ENCODE measurements at regions not wholly inside any gene's neighbourhood (a gene's known extent, or its start where the extent isn't known, plus 50 kb on each side); places are given as distances from the start of the nearest gene placed in this dataset.

DNA sequence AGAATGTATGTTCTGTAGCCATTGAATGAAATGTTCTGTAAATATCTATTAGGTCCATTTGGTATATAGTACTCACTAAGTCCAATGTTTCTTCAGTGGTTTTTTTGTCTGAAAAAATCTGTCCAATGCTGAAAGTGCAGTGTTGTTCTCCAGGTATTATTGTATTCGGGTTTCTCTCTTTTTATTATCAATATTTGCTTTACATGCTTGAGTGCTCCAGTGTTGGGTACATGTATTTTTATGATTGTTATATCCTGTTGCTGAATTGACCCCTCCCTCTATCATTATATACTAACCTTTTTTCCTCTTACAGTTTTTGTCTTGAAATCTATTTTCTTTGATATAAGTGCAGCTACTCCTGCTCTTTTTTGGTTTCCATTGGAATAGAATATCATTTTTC is 382.2 kb downstream of the CCER1 start:
- TF ChIP-seq RXRA (IDR thresholded peaks at IDR 0.05) (no peak), HNF4A (conservative IDR thresholded peaks at IDR 0.05) (no peak), ZBTB33 (IDR thresholded peaks at IDR 0.05) (no peak), SP1 (IDR thresholded peaks at IDR 0.05) (no peak), JUND (IDR thresholded peaks at IDR 0.05) (no peak), YY1 (IDR thresholded peaks at IDR 0.05) (no peak)

GRCh38 chr12:90569685-90570084 is 385.3 kb downstream of the CCER1 start:
- Histone ChIP-seq H3K36me3 (ENCODE audit: control insufficient read depth in 4 of 4, insufficient read depth in 3 of 4, low read depth in 1 of 4, low read length in 3 of 4) (no peaks in the 10 kb centered on the region), H3K4me1 (ENCODE audit: control insufficient read depth in 4 of 4, insufficient read depth in 4 of 4, low read length in 3 of 4) (no peaks in the 10 kb centered on the region), H3K4me3 (ENCODE audit: low read depth in 1 of 3, low read length in 3 of 3) (no peak overlapping the region), H3K9ac (ENCODE audit: low read depth in 1 of 2, low read length in 2 of 2) (no peak overlapping the region), H3K27ac (ENCODE audit: low read depth in 1 of 2, low read length in 2 of 2) (no peak overlapping the region), H3K9me3 (ENCODE audit: control insufficient read depth in 4 of 4, low read length in 3 of 4) (peaks cover 0 to 3% (median 0%) of the 10 kb centered on the region in 4 donors), H3K27me3 (ENCODE audit: control insufficient read depth in 4 of 4, insufficient read depth in 4 of 4, low read length in 3 of 4) (no peaks in the 10 kb centered on the region)
- no peak for TF ChIP-seq GABPA (IDR thresholded peaks at IDR 0.05 in 1 of 2, conservative IDR thresholded peaks at IDR 0.05 in 1 of 2)
- no peak for TF ChIP-seq HNF4G (IDR thresholded peaks at IDR 0.05)
- no peak for TF ChIP-seq FOXA2 (IDR thresholded peaks at IDR 0.05)
- no peak for TF ChIP-seq SP1 (IDR thresholded peaks at IDR 0.05)
- no peak for TF ChIP-seq ZBTB33 (IDR thresholded peaks at IDR 0.05)
- TF ChIP-seq RAD21 (IDR thresholded peaks at IDR 0.05): no peak
- no peak for TF ChIP-seq HNF4A (conservative IDR thresholded peaks at IDR 0.05)
- TF ChIP-seq NR2F2 (IDR thresholded peaks at IDR 0.05): no peak
- TF ChIP-seq ATF3 (IDR thresholded peaks at IDR 0.05): no peak
- no peak for TF ChIP-seq FOXA1 (IDR thresholded peaks at IDR 0.05)
- TF ChIP-seq RXRA (IDR thresholded peaks at IDR 0.05): no peak
- TF ChIP-seq, protein P1, sequence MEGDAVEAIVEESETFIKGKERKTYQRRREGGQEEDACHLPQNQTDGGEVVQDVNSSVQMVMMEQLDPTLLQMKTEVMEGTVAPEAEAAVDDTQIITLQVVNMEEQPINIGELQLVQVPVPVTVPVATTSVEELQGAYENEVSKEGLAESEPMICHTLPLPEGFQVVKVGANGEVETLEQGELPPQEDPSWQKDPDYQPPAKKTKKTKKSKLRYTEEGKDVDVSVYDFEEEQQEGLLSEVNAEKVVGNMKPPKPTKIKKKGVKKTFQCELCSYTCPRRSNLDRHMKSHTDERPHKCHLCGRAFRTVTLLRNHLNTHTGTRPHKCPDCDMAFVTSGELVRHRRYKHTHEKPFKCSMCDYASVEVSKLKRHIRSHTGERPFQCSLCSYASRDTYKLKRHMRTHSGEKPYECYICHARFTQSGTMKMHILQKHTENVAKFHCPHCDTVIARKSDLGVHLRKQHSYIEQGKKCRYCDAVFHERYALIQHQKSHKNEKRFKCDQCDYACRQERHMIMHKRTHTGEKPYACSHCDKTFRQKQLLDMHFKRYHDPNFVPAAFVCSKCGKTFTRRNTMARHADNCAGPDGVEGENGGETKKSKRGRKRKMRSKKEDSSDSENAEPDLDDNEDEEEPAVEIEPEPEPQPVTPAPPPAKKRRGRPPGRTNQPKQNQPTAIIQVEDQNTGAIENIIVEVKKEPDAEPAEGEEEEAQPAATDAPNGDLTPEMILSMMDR (IDR thresholded peaks at IDR 0.05; ENCODE audit: low read depth, low read length, missing input control): no peak
- no peak for TF ChIP-seq MAX (IDR thresholded peaks at IDR 0.05)
- no peak for TF ChIP-seq EGR1 (IDR thresholded peaks at IDR 0.05; ENCODE audit: low read depth in 2 of 2)
- no peak for TF ChIP-seq JUND (IDR thresholded peaks at IDR 0.05)
- TF ChIP-seq TAF1 (conservative IDR thresholded peaks at IDR 0.05): no peak
- TF ChIP-seq YY1 (IDR thresholded peaks at IDR 0.05): no peak
- no peak for TF ChIP-seq REST (IDR thresholded peaks at IDR 0.05)
- DNase-seq (ENCODE audit: low spot score): no peak
- 87% methylated on average over 1 of the region's 1 CpG for WGBS

More for the DNA sequence above, 382.2 kb downstream of the CCER1 start:
- WGBS: 77% methylated on average over 1 of the region's 1 CpG
- H3K9ac ChIP-seq (ENCODE audit: low read depth in 1 of 2, low read length in 2 of 2): no peak overlapping the region
- H3K27me3 ChIP-seq (ENCODE audit: control insufficient read depth in 4 of 4, insufficient read depth in 4 of 4, low read length in 3 of 4): no peaks in the 10 kb centered on the region
- DNase-seq (ENCODE audit: low spot score): no peak
- no peaks in the 10 kb centered on the region for H3K9me3 ChIP-seq (ENCODE audit: control insufficient read depth in 4 of 4, low read length in 3 of 4)
- no peak overlapping the region for H3K27ac ChIP-seq (ENCODE audit: low read depth in 1 of 2, low read length in 2 of 2)
- H3K4me3 ChIP-seq (ENCODE audit: low read depth in 1 of 3, low read length in 3 of 3): no peak overlapping the region
- H3K4me1 ChIP-seq (ENCODE audit: control insufficient read depth in 4 of 4, insufficient read depth in 4 of 4, low read length in 3 of 4): no peaks in the 10 kb centered on the region
- H3K36me3 ChIP-seq (ENCODE audit: control insufficient read depth in 4 of 4, insufficient read depth in 3 of 4, low read depth in 1 of 4, low read length in 3 of 4): no peaks in the 10 kb centered on the region
